ENCODE measurements at regions not wholly inside any gene's neighbourhood (a gene's known extent, or its start where the extent isn't known, plus 50 kb on each side); places are given as distances from the start of the nearest gene placed in this dataset.

GRCh38 chr4:129490516-129490915 is 394.6 kb downstream of the C4orf33 start (continued):
- TF ChIP-seq, protein P1, sequence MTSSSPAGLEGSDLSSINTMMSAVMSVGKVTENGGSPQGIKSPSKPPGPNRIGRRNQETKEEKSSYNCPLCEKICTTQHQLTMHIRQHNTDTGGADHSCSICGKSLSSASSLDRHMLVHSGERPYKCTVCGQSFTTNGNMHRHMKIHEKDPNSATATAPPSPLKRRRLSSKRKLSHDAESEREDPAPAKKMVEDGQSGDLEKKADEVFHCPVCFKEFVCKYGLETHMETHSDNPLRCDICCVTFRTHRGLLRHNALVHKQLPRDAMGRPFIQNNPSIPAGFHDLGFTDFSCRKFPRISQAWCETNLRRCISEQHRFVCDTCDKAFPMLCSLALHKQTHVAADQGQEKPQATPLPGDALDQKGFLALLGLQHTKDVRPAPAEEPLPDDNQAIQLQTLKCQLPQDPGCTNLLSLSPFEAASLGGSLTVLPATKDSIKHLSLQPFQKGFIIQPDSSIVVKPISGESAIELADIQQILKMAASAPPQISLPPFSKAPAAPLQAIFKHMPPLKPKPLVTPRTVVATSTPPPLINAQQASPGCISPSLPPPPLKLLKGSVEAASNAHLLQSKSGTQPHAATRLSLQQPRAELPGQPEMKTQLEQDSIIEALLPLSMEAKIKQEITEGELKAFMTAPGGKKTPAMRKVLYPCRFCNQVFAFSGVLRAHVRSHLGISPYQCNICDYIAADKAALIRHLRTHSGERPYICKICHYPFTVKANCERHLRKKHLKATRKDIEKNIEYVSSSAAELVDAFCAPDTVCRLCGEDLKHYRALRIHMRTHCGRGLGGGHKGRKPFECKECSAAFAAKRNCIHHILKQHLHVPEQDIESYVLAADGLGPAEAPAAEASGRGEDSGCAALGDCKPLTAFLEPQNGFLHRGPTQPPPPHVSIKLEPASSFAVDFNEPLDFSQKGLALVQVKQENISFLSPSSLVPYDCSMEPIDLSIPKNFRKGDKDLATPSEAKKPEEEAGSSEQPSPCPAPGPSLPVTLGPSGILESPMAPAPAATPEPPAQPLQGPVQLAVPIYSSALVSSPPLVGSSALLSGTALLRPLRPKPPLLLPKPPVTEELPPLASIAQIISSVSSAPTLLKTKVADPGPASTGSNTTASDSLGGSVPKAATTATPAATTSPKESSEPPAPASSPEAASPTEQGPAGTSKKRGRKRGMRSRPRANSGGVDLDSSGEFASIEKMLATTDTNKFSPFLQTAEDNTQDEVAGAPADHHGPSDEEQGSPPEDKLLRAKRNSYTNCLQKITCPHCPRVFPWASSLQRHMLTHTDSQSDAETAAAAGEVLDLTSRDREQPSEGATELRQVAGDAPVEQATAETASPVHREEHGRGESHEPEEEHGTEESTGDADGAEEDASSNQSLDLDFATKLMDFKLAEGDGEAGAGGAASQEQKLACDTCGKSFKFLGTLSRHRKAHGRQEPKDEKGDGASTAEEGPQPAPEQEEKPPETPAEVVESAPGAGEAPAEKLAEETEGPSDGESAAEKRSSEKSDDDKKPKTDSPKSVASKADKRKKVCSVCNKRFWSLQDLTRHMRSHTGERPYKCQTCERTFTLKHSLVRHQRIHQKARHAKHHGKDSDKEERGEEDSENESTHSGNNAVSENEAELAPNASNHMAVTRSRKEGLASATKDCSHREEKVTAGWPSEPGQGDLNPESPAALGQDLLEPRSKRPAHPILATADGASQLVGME (CRISPR knock-in tag; IDR thresholded peaks at IDR 0.05), result no peak
- TF ChIP-seq NFE2L1 (tag; IDR thresholded peaks at IDR 0.05; ENCODE audit: borderline replicate concordance, low read depth) (no peak), ZSCAN29 (IDR thresholded peaks at IDR 0.05) (no peak)

DNA sequence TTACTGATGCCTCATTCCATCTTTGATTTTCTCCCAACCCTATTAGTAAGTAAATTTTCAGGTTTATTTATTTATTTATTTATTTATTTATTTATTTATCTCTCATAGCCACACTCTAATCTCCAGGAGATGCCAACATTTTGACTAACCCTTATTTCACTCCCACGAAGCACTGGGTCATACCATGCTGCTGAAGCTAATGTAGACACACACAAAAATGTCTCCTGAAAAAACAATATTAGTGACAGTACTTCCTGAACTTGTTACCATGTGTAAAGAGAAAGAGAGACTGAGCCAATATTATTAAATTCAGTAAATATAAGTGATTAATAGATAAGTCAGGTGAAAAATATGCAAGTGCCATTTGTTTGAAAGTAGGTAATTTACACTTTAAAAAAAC is 402.7 kb downstream of the C4orf33 start:
- POLR2A ChIA-PET, result no interaction called here
- Histone ChIP-seq H2AFZ (ENCODE audit: low read depth, low read length) (no peak overlapping the region), H3K9me3 (replicated peaks; ENCODE audit: control insufficient read depth, insufficient read depth, low read depth, low read length) (no peaks in the 10 kb centered on the region), H3K9me1 (ENCODE audit: control insufficient read depth, insufficient read depth, low read length) (no peaks in the 10 kb centered on the region), H3K4me2 (ENCODE audit: insufficient read depth, low read length) (no peak overlapping the region), H3K4me1 (replicated peaks in 1 of 2; ENCODE audit: control insufficient read depth in 2 of 2, insufficient read depth in 2 of 2, low read length in 2 of 2) (no peaks in the 10 kb centered on the region), H3K4me3 (no peak overlapping the region), H3K27ac (ENCODE audit: extremely low read depth, low read depth, low read length) (no peak overlapping the region), H3K9ac (ENCODE audit: insufficient read depth in 1 of 2, low read depth in 2 of 2, low read length in 2 of 2) (no peak overlapping the region), H3K36me3 (ENCODE audit: control insufficient read depth, insufficient read depth, low read length) (no peaks in the 10 kb centered on the region), H3K27me3 (ENCODE audit: control insufficient read depth in 2 of 2, insufficient read depth in 2 of 2, low read length in 2 of 2) (no peaks in the 10 kb centered on the region), H3K79me2 (ENCODE audit: control insufficient read depth, insufficient read depth, low read length) (no peaks in the 10 kb centered on the region), H4K20me1 (replicated peaks; ENCODE audit: control insufficient read depth, insufficient read depth, low read length) (no peaks in the 10 kb centered on the region)
- ATAC-seq (no peak), FAIRE-seq (no peak), DNase-seq (ENCODE audit: extremely low read depth in 1 of 4, low spot score in 3 of 4) (no peak)
- WGBS (ENCODE audit: insufficient coverage, low coverage, missing lambda C conversion rate), result 0% methylated on average over 1 of the region's 1 CpG
- in situ Hi-C loops (cut with MboI) (no loop called here), intact Hi-C loops (cut with micrococcal nuclease) (no loop called here)
- CTCF ChIA-PET (ENCODE audit: low intra/inter-chr PET ratio), result no interaction called here
- no TSS peak for BruUV-seq (replicated peaks)
- TF ChIP-seq SMAD3 (CRISPR knock-in tag; conservative IDR thresholded peaks at IDR 0.05) (no peak), ZNF212 (CRISPR knock-in tag; IDR thresholded peaks at IDR 0.05) (no peak), TCF7L2 (IDR thresholded peaks at IDR 0.05; ENCODE audit: low read depth, low read length) (no peak), NCOA6 (IDR thresholded peaks at IDR 0.05) (no peak), MECOM (CRISPR knock-in tag; IDR thresholded peaks at IDR 0.05) (no peak), NEUROD1 (IDR thresholded peaks at IDR 0.05; ENCODE audit: borderline replicate concordance, low read depth, low read length, partially characterized antibody) (no peak), POU5F1 (IDR thresholded peaks at IDR 0.05; ENCODE audit: borderline replicate concordance, low read depth, low read length, partially characterized antibody) (no peak), NFE2L1 (tag; IDR thresholded peaks at IDR 0.05; ENCODE audit: borderline replicate concordance, low read depth) (no peak), TARDBP (IDR thresholded peaks at IDR 0.05) (no peak), SMARCB1 (IDR thresholded peaks at IDR 0.05; ENCODE audit: insufficient read length, low read depth) (no peak), BRF1 (IDR thresholded peaks at IDR 0.05; ENCODE audit: borderline replicate concordance, extremely low read depth, insufficient read length) (no peak)
- TF ChIP-seq, protein P2, sequence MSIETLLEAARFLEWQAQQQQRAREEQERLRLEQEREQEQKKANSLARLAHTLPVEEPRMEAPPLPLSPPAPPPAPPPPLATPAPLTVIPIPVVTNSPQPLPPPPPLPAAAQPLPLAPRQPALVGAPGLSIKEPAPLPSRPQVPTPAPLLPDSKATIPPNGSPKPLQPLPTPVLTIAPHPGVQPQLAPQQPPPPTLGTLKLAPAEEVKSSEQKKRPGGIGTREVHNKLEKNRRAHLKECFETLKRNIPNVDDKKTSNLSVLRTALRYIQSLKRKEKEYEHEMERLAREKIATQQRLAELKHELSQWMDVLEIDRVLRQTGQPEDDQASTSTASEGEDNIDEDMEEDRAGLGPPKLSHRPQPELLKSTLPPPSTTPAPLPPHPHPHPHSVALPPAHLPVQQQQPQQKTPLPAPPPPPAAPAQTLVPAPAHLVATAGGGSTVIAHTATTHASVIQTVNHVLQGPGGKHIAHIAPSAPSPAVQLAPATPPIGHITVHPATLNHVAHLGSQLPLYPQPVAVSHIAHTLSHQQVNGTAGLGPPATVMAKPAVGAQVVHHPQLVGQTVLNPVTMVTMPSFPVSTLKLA (conservative IDR thresholded peaks at IDR 0.05), result no peak
- TF ChIP-seq, protein P3, sequence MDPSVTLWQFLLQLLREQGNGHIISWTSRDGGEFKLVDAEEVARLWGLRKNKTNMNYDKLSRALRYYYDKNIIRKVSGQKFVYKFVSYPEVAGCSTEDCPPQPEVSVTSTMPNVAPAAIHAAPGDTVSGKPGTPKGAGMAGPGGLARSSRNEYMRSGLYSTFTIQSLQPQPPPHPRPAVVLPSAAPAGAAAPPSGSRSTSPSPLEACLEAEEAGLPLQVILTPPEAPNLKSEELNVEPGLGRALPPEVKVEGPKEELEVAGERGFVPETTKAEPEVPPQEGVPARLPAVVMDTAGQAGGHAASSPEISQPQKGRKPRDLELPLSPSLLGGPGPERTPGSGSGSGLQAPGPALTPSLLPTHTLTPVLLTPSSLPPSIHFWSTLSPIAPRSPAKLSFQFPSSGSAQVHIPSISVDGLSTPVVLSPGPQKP (CRISPR knock-in tag; IDR thresholded peaks at IDR 0.05), result no peak
